ENCODE measurements at regions not wholly inside any gene's neighbourhood (a gene's known extent, or its start where the extent isn't known, plus 50 kb on each side); places are given as distances from the start of the nearest gene placed in this dataset.

GRCh38 chr13:81907787-81908372 lies 1567.0 kb upstream of the SPRY2 start:
- TF ChIP-seq POLR2A (IDR thresholded peaks at IDR 0.05) (no peak), POLR2AphosphoS5 (IDR thresholded peaks at IDR 0.05) (no peak)

Data from upper lobe of left lung (tissue), 4 donors.